HK-2 (cell line): ENCODE measurements at regions not wholly inside any gene's neighbourhood (a gene's known extent, or its start where the extent isn't known, plus 50 kb on each side); places are given as distances from the start of the nearest gene placed in this dataset.

Experiments
- DNase-seq: peaks from one replicate; pipeline ENCODE4 v3.0.0-alpha.2; 2018; ENCODE audit not compliant: unreplicated experiment

GRCh38 chr3:73699327-73699726 is 74.6 kb upstream of the PDZRN3 start:
- DNase-seq = no peak

- DNase-seq = no peak
Observed at GRCh38 chr3:73697020-73697419, 72.3 kb upstream of the PDZRN3 start.

GRCh38 chr3:73695841-73696240 is 71.1 kb upstream of the PDZRN3 start:
- no peak for DNase-seq

DNA sequence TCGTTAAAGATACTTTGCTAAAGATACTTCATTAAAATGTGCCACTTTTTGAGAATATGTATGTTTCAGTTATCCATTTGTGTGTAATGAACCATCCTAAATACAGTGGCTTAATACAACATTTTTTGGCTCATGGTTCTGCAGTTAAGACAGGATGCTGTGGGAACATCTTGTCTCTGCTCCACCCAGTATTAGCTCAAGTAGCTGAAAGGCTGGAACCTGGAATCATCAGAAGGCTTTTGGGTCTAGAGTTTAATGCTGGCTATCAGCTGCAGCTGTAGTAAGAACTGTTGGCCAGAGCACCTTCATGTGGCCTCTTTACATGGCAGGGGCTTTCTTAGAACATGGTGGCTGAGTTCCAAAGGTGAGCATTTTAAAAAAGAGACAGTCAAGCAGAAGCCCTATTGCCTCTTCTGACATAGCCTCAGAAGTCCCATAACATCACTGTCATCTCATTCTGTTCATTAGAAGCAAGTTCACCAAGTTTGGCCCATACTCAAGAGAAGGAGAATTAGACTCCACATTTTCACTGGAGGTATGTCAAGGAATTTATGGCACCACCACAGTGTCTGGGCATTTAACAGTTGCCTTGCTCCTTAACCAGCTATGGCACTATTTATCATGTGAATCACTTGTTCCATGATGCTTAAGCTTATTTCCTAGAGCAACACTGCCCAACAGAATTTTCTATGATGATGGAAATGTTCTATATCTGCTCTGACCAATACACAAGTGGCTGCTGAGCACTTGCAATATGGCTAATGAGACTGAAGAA is 70.4 kb upstream of the PDZRN3 start:
- no peak for DNase-seq

DNA sequence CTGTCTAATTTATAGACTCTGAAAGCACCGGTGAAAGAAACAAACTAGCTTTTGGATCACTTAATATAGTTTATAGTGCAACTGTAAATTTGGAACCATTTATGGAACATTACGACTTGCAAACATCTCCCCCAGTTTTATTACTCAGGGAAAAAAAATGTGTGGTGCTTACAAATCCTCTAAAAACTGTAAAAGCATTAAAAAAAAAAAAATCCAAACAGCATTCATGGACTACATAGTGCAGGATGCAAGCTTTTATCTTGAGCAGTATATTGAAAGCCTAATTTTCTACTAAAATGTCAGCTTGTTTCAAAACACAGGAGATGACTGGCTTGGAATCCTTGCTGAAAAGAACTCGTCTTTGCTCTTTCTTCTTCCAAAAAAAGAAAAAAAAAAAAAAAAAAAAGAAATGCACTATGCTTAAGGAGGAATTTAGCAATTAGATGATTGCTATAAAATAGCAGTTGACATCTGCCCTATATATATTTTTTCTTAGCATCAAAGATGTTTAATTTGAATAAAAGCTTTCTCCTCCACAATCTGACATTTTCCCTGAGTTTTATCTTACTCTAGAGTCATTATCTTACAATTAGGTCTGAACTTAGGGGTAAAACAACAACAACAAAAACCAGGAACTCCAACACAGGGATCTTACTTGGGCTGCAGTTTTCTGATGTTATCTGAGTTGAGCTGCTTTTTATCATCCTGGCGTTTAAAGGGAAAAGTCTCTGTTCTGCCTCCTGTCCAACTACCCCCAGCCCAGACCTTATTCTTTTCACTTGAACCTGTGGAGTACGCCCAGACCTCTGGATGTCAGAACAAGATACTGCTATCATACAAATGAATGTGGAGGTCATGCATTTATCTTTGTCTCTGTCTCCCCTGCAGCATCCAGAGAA is 62.6 kb upstream of the PDZRN3 start:
- DNase-seq = no peak

GRCh38 chr3:73685061-73685460 is 60.3 kb upstream of the PDZRN3 start:
- no peak for DNase-seq

GRCh38 chr3:73683706-73684105 is 59.0 kb upstream of the PDZRN3 start:
- DNase-seq = no peak

DNA sequence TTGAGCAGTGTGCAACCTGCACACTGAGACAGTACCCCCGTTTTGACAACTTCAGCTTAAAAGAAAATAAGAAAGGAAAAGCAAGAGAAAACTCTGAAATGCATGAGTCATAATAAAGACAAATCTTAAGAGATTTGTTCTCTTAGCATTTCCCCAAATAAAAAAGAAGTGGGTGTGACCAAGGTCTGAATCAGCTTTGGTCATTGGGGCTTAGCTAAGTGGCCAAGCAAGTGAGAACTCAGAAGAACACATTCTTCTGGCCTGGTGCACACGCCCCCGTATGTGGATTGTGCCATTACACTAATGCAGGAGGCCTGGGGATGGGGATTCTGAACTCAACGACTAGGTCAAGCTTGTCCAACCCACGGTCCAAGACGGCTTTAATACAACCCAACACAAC is 56.9 kb upstream of the PDZRN3 start:
- no peak for DNase-seq

DNA sequence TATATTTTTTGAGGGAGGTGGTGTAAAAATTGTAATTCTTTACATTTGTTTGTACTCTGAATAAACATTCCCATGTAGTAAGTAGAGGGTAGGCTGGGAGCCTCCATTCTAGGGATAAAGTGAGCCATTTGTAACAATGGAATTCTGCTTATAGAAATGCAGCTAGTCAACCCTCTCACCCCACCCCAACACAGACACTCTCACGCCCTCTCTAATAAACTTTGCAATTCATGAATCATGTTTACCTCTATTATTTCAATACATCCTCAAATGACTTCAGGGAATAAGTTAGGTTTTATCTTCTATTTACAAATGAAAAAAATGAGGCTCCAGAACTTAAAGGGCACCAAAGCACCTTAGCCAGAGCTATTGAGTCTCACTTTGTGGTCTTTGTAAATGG is 56.5 kb upstream of the PDZRN3 start:
- no peak for DNase-seq

DNA sequence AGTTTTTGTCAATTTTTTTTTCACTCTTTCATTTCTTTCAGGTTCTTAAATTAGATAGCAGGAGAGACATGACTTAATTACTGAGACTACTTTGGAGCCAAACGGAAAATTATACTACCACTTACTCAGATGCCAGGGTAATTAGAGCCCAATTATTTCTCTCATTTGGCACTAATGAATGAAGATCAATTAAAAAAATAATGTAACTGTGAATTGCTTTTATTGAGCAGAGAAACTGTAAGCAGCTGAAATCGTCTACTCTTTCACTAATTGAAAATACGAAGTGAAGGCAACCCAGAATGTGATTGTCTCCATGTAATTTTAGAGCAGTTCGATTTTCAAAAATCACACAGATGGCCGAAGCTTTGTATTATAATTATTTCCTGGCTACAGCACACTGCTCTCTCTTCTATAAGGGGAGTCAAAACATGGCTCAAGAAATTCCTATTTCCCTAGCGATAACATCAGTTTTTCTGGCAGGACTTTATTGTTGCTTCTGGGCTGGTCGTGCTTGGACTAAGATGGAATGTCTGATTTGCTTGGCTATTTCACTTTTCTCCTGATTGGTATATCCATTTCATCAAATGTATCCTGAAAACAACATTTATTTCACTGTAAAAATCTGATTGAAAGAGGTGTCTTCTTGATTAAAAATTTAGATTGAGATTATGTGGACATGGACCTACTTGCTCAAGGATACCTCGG is 55.8 kb upstream of the PDZRN3 start:
- DNase-seq = no peak

DNA sequence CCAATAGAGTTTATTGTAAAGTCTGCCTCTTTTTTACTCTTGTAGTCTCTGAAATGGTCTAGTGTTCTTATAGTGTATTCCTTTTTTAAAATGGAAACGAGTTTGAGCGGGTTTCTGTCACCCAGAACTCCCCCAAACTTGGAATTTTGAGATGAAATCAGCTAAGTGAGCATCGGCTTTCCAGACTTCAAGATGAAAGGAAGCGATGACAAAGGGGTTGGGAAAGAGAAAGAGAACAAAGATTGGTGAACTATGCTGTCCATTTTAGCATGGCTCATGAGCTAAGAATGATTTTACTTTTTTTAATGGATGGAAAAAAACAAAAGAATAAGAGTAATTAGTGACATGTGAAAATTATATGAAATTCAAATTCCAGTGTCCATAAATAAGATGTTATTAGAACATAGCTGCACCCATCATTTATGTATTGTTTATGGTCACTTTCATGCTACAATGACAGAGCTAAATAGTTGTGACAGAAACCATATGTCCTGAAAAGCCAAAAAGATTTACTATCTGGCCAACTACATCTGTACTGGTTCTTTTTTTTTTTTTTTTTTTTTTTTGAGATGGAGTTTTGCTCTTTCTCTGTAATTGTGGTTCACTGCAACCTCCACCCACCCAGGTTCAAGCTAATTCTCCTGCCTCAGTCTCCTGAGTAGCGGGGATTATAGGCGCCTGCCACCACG is 52.7 kb upstream of the PDZRN3 start:
- DNase-seq = no peak
